H1 (cell line): ENCODE measurements at regions not wholly inside any gene's neighbourhood (a gene's known extent, or its start where the extent isn't known, plus 50 kb on each side); places are given as distances from the start of the nearest gene placed in this dataset.

Source experiments
- CTCF ChIP-seq, 3 experiments: IDR thresholded peaks; 1 replicate in 2 of 3; 2 replicates in 1 of 3; pipeline versions ENCODE4 v1.5.1 to v1.6.1; 2011; ENCODE audit warnings: low read length in 3 of 3, mild to moderate bottlenecking in 3 of 3, inconsistent platforms in 2 of 3, low read depth in 1 of 3, moderate library complexity in 1 of 3; ENCODE audit not compliant: insufficient read depth in 1 of 3; ENCODE audit errors: control extremely low read depth in 1 of 3
- NANOG ChIP-seq: IDR thresholded peaks from 2 replicates; pipeline ENCODE4 v1.6.1; 2011; ENCODE audit warnings: low read length, low read depth, mild to moderate bottlenecking, inconsistent platforms; ENCODE audit not compliant: insufficient read depth, poor library complexity, severe bottlenecking
- POLR2A ChIP-seq, 2 experiments: IDR thresholded peaks; 1 replicate in 1 of 2; 2 replicates in 1 of 2; pipeline ENCODE4 v1.6.1; 2011; ENCODE audit warnings: low read depth in 2 of 2, low read length in 2 of 2, mild to moderate bottlenecking in 2 of 2; ENCODE audit errors: control extremely low read depth in 1 of 2

GRCh38 chr4:127449449-127449848 lies 183.3 kb upstream of the INTU start:
- TF ChIP-seq CTCF (IDR thresholded peaks at IDR 0.05; ENCODE audit: control extremely low read depth in 1 of 3, insufficient read depth in 1 of 3, low read depth in 1 of 3, low read length in 3 of 3), result no peak
- no peak for TF ChIP-seq POLR2A (IDR thresholded peaks at IDR 0.05; ENCODE audit: control extremely low read depth in 1 of 2, low read depth in 2 of 2, low read length in 2 of 2)
- TF ChIP-seq NANOG, result no peak
